ENCODE measurements at regions not wholly inside any gene's neighbourhood (a gene's known extent, or its start where the extent isn't known, plus 50 kb on each side); places are given as distances from the start of the nearest gene placed in this dataset.

- Histone ChIP-seq H3K27me3 (ENCODE audit: control insufficient read depth, insufficient read depth, low read length) (no peaks in the 10 kb centered on the region), H3K9ac (ENCODE audit: low read length in 3 of 3) (no peak overlapping the region), H3K9me3 (ENCODE audit: control insufficient read depth in 2 of 3, insufficient read depth in 1 of 3, low read length in 3 of 3) (no peaks in the 10 kb centered on the region), H3K4me3 (ENCODE audit: low read length in 3 of 3) (no peak overlapping the region), H3K36me3 (ENCODE audit: control insufficient read depth in 2 of 3, insufficient read depth in 3 of 3, low read length in 3 of 3) (no peaks in the 10 kb centered on the region), H3K27ac (ENCODE audit: low read depth in 2 of 2, low read length in 2 of 2) (no peak overlapping the region), H3K4me1 (ENCODE audit: control insufficient read depth in 2 of 3, insufficient read depth in 2 of 3, low read depth in 1 of 3, low read length in 3 of 3) (no peaks in the 10 kb centered on the region)
- DNase-seq (no peak), FAIRE-seq (no peak)
- intact Hi-C loops (cut with DNase I): no loop called here
- TF ChIP-seq, protein P1, sequence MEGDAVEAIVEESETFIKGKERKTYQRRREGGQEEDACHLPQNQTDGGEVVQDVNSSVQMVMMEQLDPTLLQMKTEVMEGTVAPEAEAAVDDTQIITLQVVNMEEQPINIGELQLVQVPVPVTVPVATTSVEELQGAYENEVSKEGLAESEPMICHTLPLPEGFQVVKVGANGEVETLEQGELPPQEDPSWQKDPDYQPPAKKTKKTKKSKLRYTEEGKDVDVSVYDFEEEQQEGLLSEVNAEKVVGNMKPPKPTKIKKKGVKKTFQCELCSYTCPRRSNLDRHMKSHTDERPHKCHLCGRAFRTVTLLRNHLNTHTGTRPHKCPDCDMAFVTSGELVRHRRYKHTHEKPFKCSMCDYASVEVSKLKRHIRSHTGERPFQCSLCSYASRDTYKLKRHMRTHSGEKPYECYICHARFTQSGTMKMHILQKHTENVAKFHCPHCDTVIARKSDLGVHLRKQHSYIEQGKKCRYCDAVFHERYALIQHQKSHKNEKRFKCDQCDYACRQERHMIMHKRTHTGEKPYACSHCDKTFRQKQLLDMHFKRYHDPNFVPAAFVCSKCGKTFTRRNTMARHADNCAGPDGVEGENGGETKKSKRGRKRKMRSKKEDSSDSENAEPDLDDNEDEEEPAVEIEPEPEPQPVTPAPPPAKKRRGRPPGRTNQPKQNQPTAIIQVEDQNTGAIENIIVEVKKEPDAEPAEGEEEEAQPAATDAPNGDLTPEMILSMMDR (IDR thresholded peaks at IDR 0.05; ENCODE audit: borderline replicate concordance, extremely low read depth, insufficient read depth): no peak
Measured at GRCh38 chr1:82845866-82846265, 1045.1 kb downstream of the ADGRL2 start.

- TF ChIP-seq, protein P1 (IDR thresholded peaks at IDR 0.05; ENCODE audit: borderline replicate concordance, extremely low read depth, insufficient read depth): no peak
- intact Hi-C loops (cut with DNase I): no loop called here
- Histone ChIP-seq H3K4me1 (ENCODE audit: control insufficient read depth in 2 of 3, insufficient read depth in 2 of 3, low read depth in 1 of 3, low read length in 3 of 3) (no peaks in the 10 kb centered on the region), H3K9ac (ENCODE audit: low read length in 3 of 3) (no peak overlapping the region), H3K4me3 (ENCODE audit: low read length in 3 of 3) (no peak overlapping the region), H3K36me3 (ENCODE audit: control insufficient read depth in 2 of 3, insufficient read depth in 3 of 3, low read length in 3 of 3) (no peaks in the 10 kb centered on the region), H3K27ac (ENCODE audit: low read depth in 2 of 2, low read length in 2 of 2) (no peak overlapping the region), H3K9me3 (ENCODE audit: control insufficient read depth in 2 of 3, insufficient read depth in 1 of 3, low read length in 3 of 3) (no peaks in the 10 kb centered on the region), H3K27me3 (ENCODE audit: control insufficient read depth, insufficient read depth, low read length) (no peaks in the 10 kb centered on the region)
- DNase-seq: no peak
- no peak for FAIRE-seq
Measured at GRCh38 chr1:82844911-82845827, 1044.4 kb downstream of the ADGRL2 start.

- Histone ChIP-seq H3K4me3 (ENCODE audit: low read length in 3 of 3) (no peak overlapping the region), H3K9ac (ENCODE audit: low read length in 3 of 3) (no peak overlapping the region), H3K27ac (ENCODE audit: low read depth in 2 of 2, low read length in 2 of 2) (no peak overlapping the region), H3K4me1 (ENCODE audit: control insufficient read depth in 2 of 3, insufficient read depth in 2 of 3, low read depth in 1 of 3, low read length in 3 of 3) (no peaks in the 10 kb centered on the region), H3K9me3 (ENCODE audit: control insufficient read depth in 2 of 3, insufficient read depth in 1 of 3, low read length in 3 of 3) (no peaks in the 10 kb centered on the region), H3K36me3 (ENCODE audit: control insufficient read depth in 2 of 3, insufficient read depth in 3 of 3, low read length in 3 of 3) (no peaks in the 10 kb centered on the region), H3K27me3 (ENCODE audit: control insufficient read depth, insufficient read depth, low read length) (no peaks in the 10 kb centered on the region)
- TF ChIP-seq, protein P1 (IDR thresholded peaks at IDR 0.05; ENCODE audit: borderline replicate concordance, extremely low read depth, insufficient read depth): no peak
- FAIRE-seq (no peak), DNase-seq (no peak)
- intact Hi-C loops (cut with DNase I): no loop called here
Measured at GRCh38 chr1:82844447-82844846, 1043.7 kb downstream of the ADGRL2 start.
